ENCODE measurements at regions not wholly inside any gene's neighbourhood (a gene's known extent, or its start where the extent isn't known, plus 50 kb on each side); places are given as distances from the start of the nearest gene placed in this dataset.

- peaks cover 15% of the 10 kb centered on the region for H3K9me3 Mint-ChIP-seq (ENCODE audit: low read depth)
- peaks cover 1% of the 10 kb centered on the region for H3K36me3 Mint-ChIP-seq (ENCODE audit: low read depth)
Measured at GRCh38 chr1:51048670-51049069, 53.4 kb upstream of the C1orf185 start.

More at GRCh38 chr1:51048670-51049069, 53.4 kb upstream of the C1orf185 start:
- Mint-ChIP-seq H3K4me1 (ENCODE audit: low read depth) (no peaks in the 10 kb centered on the region), H3K27ac (ENCODE audit: unreplicated experiment) (no peak overlapping the region), H3K27me3 (ENCODE audit: low read depth) (peaks cover 40% of the 10 kb centered on the region), H3K4me3 (ENCODE audit: unreplicated experiment) (no peak overlapping the region)
- DNase-seq (ENCODE audit: low spot score) = no peak
- TF ChIP-seq CTCF (IDR thresholded peaks at IDR 0.05) = no peak
